Fibroblast of mammary gland (primary cell): ENCODE measurements at regions not wholly inside any gene's neighbourhood (a gene's known extent, or its start where the extent isn't known, plus 50 kb on each side); places are given as distances from the start of the nearest gene placed in this dataset.
A peak's percentile ranks its signal among the peaks of the same experiment; 100 is the strongest.
"Not testable (repeated sequence)": the region's sequence is repeated elsewhere in the genome, so short reads cannot be mapped to it uniquely, and the experiment has no call there.

Experiments
- DNase-seq: peaks from one replicate; pipeline ENCODE4 v3.0.0-alpha.2; 2010; ENCODE audit warnings: low read depth
- H3K4me3 ChIP-seq: 2 replicates; pipeline ENCODE4 v1.5.1; 2011; ENCODE audit warnings: low read depth, mild to moderate bottlenecking, low read length, moderate library complexity; ENCODE audit not compliant: control insufficient read depth
- CTCF ChIP-seq: conservative IDR thresholded peaks from 2 replicates; pipeline ENCODE4 v1.5.1; 2011; ENCODE audit warnings: low read depth, low read length, inconsistent platforms; ENCODE audit not compliant: control insufficient read depth, insufficient read depth

- no peak for TF ChIP-seq CTCF
- H3K4me3 ChIP-seq: no peak overlapping the region
- DNase-seq: peak; percentile 25
These were observed 199.4 kb upstream of the FN1 start for GRCh38 chr2:215635071-215635787.

- no peak overlapping the region for H3K4me3 ChIP-seq
- no peak for DNase-seq
- TF ChIP-seq CTCF: no peak
These were observed 197.5 kb upstream of the FN1 start for GRCh38 chr2:215633360-215633759.

GRCh38 chr2:215631696-215632095 lies 195.8 kb upstream of the FN1 start:
- TF ChIP-seq CTCF: no peak
- H3K4me3 ChIP-seq: no peak overlapping the region
- DNase-seq: no peak

- DNase-seq, H3K4me3 ChIP-seq: not testable (repeated sequence)
These were observed 194.9 kb upstream of the FN1 start for GRCh38 chr2:215630796-215631195.

DNA sequence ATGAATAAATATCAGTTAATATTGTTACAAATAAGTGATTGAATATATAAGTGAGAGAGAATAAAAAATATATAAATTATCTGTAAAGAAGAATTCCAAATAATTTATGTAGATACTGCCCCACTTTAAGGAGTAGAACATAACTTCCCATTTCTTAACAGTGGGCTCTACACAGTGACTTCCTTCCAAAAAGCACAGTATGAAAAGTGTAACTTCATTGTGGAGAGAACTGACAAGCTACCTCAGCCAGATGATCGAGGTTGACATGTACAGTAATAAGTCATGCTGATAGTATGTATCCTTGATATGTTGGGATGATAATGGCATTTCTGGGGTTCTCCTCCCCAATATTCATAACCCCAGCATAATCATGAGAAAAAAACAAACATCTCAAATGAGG lies 191.9 kb upstream of the FN1 start:
- no peak overlapping the region for H3K4me3 ChIP-seq
- no peak for TF ChIP-seq CTCF
- no peak for DNase-seq

DNA sequence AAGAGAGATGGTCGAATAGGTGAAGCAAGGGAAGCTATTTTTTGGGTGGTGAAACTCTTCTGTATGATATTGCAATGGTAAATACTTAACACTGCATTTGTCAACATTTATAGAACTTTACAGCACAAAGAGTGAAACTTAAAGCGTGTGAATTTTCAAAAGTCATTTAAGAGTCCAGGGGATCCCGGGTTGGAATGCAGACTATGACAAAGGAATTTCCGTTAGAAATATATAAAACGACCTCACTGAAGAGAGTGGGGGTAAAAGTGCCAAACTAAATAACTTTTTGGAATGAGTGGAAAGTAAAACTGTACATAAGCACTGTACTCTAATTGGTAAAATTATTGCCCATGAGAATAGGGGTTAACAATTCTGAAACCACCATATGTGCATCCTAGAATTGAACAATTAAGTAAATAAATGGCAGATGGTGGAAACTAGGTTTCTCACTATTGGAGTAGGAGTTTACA lies 191.0 kb upstream of the FN1 start:
- DNase-seq: peak; percentile 38
- no peak for TF ChIP-seq CTCF

DNA sequence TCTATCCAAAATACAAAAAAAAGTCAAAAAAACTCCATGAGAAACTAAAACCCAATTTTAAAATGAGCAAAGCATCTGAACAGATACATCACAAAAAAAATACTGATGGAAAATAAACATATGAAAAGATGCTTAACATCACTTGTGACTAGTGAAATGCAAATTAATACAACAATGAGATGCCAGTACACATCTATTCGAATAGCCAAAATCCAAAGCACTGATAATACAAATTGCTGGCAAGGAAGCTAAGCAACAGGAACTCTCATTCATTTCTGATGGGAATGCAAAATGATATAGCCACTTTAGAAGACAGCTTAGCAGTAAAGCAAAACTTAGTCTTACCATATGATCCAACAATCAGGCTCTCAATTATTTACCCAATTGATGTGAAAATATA lies 190.2 kb upstream of the FN1 start:
- TF ChIP-seq CTCF: no peak
- DNase-seq: no peak
- H3K4me3 ChIP-seq: no peak overlapping the region

More for the DNA sequence above, 191.0 kb upstream of the FN1 start:
- no peak overlapping the region for H3K4me3 ChIP-seq
